Stimulated activated CD4-positive, alpha-beta T cell treated with anti-CD3 and anti-CD28 coated beads, Interleukin-1b, Interleukin-23, amount 100 ng/mL, for 4 hours (primary cell): ENCODE measurements at regions not wholly inside any gene's neighbourhood (a gene's known extent, or its start where the extent isn't known, plus 50 kb on each side); places are given as distances from the start of the nearest gene placed in this dataset.
"Not testable (repeated sequence)": the region's sequence is repeated elsewhere in the genome, so short reads cannot be mapped to it uniquely, and the experiment has no call there.

Experiments used
- DNase-seq, 2 donors: peaks; one replicate each; pipeline ENCODE4 v3.0.0-alpha.2; 2020; ENCODE audit warnings: low read depth in 2 of 2

- DNase-seq, result no peak
Measured at GRCh38 chr4:67332627-67333026, 212.7 kb downstream of the CENPC start.

DNA sequence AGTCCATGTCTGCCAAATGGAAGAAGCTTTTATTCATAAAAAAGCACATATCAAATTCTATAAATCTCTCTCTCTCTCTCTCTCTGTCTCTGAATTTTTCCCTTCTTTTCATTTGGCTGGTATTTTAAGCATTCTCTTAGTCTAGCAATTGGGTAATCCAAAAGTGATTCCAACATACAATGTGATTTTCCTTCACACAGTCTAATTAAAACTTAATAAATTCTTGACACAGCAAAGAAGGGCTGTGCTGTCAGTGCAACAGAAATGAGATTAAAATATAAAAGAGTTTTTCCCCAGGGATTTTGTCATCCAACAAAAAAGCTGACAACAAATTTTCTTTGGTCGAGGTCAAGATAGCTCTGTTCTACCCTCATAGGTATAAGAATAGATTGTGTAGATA, 216.9 kb downstream of the CENPC start:
- no peak for DNase-seq

DNA sequence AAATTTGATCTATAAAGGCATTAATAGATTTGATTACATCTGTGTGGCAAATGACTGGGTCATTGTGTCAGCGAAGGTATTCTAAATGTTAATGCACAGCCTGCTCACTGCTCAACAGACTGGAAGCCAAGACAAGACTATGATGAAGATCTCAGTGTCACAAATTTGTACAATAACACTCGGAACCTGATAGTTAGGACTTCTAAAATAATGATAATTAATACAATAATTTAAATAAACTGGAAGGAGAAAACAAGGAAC, 217.4 kb downstream of the CENPC start:
- no peak for DNase-seq

DNA sequence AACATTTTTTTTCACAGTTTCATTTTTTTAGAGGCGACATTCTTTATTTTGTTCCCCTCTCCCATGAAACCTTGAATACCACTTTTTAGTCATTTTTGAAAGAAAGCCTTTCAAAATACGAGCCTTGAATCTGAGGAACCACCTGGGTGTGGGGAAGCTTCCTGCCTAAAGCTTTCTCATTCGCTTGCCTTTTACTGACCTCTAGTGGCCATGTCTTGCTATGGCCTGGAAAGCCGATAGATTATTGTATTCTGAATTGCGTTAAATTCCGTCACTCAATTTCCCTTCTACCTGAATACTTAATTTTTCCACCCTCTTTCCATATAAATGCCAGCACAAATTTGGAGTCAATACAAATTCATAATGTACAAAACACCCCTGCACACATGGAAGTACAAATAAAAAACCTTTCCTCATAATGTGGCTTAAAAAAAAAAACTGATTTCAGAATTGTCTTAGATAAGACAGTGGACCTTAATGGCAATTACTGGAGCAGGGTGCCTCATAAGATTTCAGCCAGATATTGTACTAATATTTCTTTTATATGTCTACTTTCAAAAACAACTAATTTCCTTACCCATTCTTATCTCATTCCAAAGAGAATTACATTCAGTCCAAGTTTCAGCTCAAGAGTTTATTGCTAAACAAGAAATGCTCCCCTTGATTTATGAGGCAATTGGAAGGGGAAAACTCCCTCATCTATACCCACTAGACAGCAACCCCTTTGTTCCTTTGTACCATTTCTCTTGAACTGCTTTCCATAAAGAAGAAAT, 217.9 kb downstream of the CENPC start:
- peak; percentile 2 to 20 for DNase-seq

DNA sequence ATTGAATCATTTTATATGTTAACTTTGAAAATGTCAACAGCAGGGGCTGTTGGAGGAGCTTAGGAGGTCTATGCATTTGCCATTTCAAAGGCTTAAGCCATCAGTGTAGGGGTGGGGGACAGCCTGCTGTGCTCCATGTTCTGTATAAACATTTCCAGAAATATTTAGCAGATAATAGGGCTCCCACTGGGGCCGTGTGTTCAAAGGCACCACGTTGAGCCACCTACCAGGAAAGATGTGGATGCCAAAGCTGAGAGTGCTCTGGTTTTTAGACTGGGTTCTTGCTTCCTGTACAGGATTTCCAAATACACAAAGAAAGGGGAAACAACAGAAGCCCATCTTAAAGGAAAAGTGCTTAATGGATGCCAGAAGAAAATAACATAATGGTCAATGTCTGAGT, 219.5 kb downstream of the CENPC start:
- no peak for DNase-seq

- DNase-seq, result no peak
Measured at GRCh38 chr4:67320645-67321044, 224.7 kb downstream of the CENPC start.

- DNase-seq, result not testable (repeated sequence)
Measured at GRCh38 chr4:67319607-67320006, 225.7 kb downstream of the CENPC start.

- not testable (repeated sequence) for DNase-seq
Measured at GRCh38 chr4:67300497-67301185, 244.7 kb downstream of the CENPC start.

DNA sequence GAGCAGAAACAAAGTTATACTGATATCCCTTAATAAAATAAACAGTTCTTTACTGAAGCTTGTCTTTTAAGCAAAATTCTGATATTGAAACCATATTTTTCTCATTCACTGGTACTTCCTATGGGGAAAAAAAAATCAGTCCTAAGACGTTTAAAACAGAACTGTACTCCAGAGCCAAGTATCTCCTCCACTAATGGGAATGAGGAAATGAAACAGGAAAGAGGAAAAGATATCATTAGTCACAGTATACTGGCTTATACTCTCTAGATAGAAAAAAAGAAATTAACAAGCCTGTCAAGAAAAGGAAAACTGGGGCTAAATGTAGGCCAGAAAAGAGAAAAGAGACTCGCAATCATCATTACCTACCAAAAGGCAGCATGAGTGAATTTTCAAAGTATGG, 252.7 kb downstream of the CENPC start:
- DNase-seq, result no peak

DNA sequence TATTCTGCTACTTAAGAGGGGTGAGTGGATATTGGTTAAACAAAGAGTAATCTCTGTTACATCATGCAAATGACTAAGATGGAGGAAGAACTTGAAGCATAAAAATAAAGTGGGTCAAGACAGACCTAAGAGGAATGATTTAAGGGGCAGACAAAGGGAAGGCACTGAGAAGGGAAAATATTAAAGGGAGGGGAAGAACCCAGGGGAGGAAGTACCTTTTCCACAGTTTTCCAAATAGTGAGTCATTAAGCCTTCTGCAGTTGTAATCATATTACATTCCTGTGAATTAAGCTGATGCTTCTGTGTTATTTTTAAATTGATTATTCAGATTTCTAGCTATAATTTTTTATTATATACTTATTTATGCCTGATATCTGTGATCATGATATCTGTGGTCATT, 253.3 kb downstream of the CENPC start:
- no peak for DNase-seq

DNA sequence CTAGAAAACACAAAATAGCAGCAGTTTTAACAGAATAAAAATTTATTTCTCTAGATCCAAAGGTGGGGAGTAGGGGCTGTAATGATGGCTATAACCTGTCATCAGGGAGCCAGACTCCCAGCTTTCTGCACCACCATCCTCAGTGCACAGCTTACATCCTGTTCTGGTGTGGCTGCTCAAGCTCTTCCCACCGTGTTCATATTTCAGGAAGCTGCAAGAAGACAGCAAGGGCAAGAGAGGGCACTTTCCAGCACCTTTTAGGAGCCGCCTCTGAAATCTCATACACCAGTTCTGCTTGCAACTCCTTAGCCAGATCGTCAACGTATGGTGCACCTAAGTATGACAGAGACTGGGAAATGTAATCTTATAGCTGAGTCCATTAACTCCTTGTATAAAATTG, 253.7 kb downstream of the CENPC start:
- no peak for DNase-seq

DNA sequence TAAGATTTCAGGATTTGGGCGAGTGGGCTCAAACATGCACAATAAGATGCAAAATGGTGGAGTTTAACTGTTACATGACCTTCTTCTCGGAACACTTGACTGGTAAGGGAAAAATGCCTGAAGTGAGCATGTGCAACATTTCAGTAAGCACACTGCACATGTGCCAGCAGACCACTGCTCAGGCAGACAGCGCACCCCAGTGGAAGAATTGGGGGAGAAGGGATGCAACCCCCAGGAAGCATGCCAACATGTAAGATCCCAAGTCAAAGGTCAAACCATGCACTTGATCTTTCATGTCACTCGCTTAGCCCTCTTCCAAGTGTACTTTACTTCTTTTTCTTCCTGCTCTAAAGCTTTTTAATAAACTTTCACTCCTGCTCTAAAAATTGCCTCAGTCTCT, 256.3 kb downstream of the CENPC start:
- DNase-seq, result no peak

- DNase-seq, result no peak
Measured at GRCh38 chr4:67286724-67287123, 258.6 kb downstream of the CENPC start.

DNA sequence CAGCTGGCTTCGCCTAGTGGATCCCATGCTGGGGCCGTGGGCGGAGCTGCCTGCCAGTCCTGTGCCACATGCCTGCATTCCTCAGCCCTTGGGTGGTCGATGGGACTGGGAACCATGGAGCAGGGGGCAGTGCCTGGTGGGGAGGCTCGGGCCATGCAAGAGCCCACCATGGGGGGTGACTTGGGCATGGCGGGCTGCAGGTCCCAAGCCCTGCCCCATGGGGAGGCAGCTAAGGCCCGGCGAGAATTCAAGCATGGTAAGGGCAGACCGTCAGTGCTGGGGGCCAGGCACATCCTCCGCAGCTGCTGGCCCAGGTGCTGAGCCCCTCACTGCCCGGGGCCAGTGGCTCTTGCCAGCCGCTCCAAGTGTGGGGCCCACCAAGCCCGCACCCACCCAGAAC, 262.6 kb downstream of the CENPC start:
- DNase-seq, result no peak

- no peak for DNase-seq
Measured at GRCh38 chr4:67275179-67275750, 270.0 kb downstream of the CENPC start.

- DNase-seq, result not testable (repeated sequence)
Measured at GRCh38 chr4:67274671-67275070, 270.6 kb downstream of the CENPC start.

DNA sequence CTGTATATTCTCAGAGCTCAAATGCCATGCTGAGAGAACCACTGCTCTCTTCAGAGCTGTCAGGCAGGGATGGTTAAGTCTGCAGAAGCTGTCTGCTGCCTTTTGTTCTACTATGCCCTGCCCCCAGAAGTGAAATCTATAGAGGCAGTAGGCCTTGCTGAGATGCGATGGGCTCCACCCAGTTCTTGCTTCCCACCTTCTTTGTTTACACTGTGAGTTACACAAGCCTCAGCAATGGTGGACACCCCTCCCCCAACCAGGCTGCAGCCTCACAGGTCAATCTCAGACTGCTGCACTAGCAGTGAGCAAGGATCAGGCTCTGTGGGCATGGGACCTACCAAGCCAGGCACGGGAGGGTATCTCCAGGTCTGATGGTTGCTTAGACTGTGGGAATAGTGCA, 271.6 kb downstream of the CENPC start:
- no peak for DNase-seq

DNA sequence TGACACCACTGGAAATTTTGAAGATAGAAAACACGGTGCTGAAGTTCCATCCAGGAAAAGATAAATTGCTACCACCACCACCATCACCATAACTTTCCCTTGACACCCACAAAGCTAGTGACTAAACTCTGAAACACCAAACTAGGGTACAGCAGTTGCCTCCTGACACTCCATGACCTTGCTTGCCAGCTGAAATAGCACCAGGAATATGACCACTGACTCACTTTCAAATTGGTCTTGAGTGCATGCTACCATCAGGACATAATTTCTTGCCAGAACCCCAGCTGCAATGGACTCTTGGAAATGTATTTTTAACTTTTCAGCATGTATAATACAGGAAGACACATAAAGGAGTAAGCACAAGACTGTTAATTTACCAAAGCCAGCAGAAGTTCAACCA, 283.3 kb downstream of the CENPC start:
- DNase-seq, result no peak

GRCh38 chr4:67256388-67257043, 288.8 kb downstream of the CENPC start:
- no peak for DNase-seq

DNA sequence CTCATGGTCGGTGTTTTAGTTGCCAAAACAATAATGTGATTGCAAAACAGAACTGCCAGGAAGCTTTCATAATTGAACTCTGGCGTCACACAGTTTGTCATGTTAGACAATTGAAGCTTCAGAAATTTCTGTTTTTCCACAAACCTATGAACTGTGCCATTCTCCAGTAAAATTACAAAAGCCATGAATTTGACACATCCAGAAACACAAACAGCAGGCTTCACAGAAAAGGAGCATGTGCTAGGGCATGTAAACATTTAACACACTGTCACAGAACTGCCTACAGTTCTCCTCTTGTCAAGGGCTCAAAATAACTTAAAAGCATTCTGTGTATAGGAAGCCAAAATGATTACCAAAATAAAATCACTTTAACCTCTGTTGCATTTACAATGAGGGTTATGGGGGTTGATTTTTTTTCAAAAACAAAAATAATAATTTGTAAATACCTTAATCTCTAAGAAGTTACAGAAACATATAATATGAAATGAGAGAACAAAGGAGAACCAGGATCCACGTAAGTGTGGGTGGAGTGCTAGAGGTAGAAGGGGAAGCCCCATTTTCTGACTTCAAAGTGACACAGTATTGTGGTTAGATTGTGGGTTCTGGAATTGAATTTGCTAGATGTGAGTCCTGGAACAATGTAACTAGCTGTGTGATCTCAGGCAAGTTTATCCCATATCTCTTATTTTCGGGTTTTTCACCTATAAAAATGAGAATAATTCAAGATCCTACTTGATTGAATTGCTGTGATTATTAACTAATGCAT, 295.0 kb downstream of the CENPC start:
- no peak for DNase-seq

GRCh38 chr4:67236788-67237187, 308.5 kb downstream of the CENPC start:
- no peak for DNase-seq

DNA sequence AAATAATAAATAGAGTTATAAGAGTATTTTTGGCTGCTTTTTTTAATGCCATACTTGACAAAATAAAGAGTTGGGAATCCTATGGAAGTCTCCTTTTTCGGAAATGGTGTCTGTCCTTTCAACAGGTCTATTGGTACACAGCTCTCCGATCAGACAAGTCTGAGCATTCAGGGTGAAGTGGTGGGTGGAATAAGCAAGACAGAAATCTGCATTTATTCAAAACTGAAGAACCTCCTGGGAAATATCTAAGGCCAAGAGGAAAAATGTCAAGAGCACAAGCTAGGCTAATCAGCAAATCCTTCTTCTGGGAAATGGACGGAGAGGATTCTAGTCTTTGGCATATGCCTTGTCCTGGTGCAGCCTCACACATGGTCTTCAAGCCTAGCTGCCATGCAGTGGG, 309.0 kb downstream of the CENPC start:
- DNase-seq, result no peak
